ENCODE measurements at regions not wholly inside any gene's neighbourhood (a gene's known extent, or its start where the extent isn't known, plus 50 kb on each side); places are given as distances from the start of the nearest gene placed in this dataset.

DNA sequence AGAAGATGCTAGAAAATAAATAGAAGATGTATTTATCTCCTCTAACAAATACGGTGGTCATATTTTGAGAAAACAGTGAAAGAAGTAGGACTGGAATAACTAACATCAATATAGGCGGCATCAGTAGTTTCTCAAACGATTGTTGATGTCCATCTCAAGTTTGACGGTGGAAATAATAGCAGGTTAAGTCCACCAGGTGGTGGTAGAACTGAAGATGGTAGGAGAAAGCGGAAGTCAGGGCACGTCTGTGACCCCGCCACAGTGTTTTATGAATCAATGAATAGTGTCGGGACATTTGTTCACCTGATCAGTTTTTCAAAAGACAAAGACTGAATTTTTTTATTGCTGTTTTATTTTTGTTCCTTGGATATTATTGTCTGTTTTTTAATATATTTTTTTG lies 706.4 kb upstream of the SLC10A2 start:
- no peak overlapping the region for H2AK9ac ChIP-seq (replicated peaks; ENCODE audit: low read depth, low read length, poor library complexity)
- H3K18ac ChIP-seq (ENCODE audit: low read depth, low read length) = no peak overlapping the region
- H3K36me3 ChIP-seq (ENCODE audit: control insufficient read depth, insufficient read depth, low read length) = no peaks in the 10 kb centered on the region
- H3K27me3 ChIP-seq (ENCODE audit: control insufficient read depth, insufficient read depth, low read length) = no peaks in the 10 kb centered on the region
- WGBS, 2 experiments (ENCODE audit: extremely low coverage in 2 of 2, insufficient read length in 1 of 2) = 61% methylated on average over 2 of the region's 8 CpGs; no CpG with 5 or more reads in 1 of the 2 experiments
- no peak overlapping the region for H2BK120ac ChIP-seq (ENCODE audit: low read depth, low read length)
- no peak for TF ChIP-seq MXI1 (IDR thresholded peaks at IDR 0.05; ENCODE audit: borderline replicate concordance, low read depth, low read length)
- TF ChIP-seq FOS (IDR thresholded peaks at IDR 0.05; ENCODE audit: low read depth, low read length) = no peak
- no peak overlapping the region for H3K23ac ChIP-seq (ENCODE audit: low read depth, low read length)
- no peak overlapping the region for H3K56ac ChIP-seq (ENCODE audit: extremely low read depth, insufficient read depth, low read length)
- H3K9me1 ChIP-seq (ENCODE audit: insufficient read depth, low read length) = no peaks in the 10 kb centered on the region
- CTCF ChIA-PET = no interaction called here
- H3K9ac ChIP-seq (ENCODE audit: low read depth, low read length) = no peak overlapping the region
- no peak overlapping the region for H2BK5ac ChIP-seq (ENCODE audit: low read depth, low read length, poor library complexity, severe bottlenecking)
- no peaks in the 10 kb centered on the region for H3K4me1 ChIP-seq (ENCODE audit: control insufficient read depth, insufficient read depth, low read length)
- no peak overlapping the region for H3K4me2 ChIP-seq (ENCODE audit: low read depth, low read length)
- no peak overlapping the region for H2BK20ac ChIP-seq (ENCODE audit: low read depth, low read length)
- POLR2A ChIA-PET (ENCODE audit: unreplicated experiment) = no interaction called here
- ATAC-seq (ENCODE audit: low read depth) (no peak), DNase-seq (no peak)
- no peak overlapping the region for H2AFZ ChIP-seq (replicated peaks; ENCODE audit: low read length, poor library complexity)
- H3K79me1 ChIP-seq (ENCODE audit: low read depth in 1 of 2, low read length in 2 of 2) = no peaks in the 10 kb centered on the region
- no peak overlapping the region for H2BK15ac ChIP-seq (ENCODE audit: low read depth, low read length)
- H3K4me3 ChIP-seq (ENCODE audit: insufficient read depth, low read depth, low read length) = no peak overlapping the region
- no peaks in the 10 kb centered on the region for H4K20me1 ChIP-seq (ENCODE audit: insufficient read depth, low read length)
- intact Hi-C loops (cut with micrococcal nuclease) = no loop called here
- dilution Hi-C loops (cut with HindIII; ENCODE audit: low sequenced_read_pairs, unreplicated experiment) = no loop called here
- H3K9me3 ChIP-seq (ENCODE audit: control insufficient read depth, insufficient read depth, low read length) = peaks cover 3% of the 10 kb centered on the region; the same call in 1 of the 2 replicates
- no peak overlapping the region for H3K27ac ChIP-seq (ENCODE audit: insufficient read depth, low read length)
- BruUV-seq (replicated peaks) = no TSS peak
- no peak overlapping the region for H3K14ac ChIP-seq (replicated peaks; ENCODE audit: low read depth, low read length)
- no peak overlapping the region for H4K91ac ChIP-seq (ENCODE audit: insufficient read depth, low read depth, low read length)
- H3K4ac ChIP-seq (ENCODE audit: low read depth, low read length) = no peak overlapping the region
- in situ Hi-C loops (cut with MboI; ENCODE audit: low sequenced_read_pairs) = no loop called here
- H4K8ac ChIP-seq (ENCODE audit: low read depth in 2 of 2, low read length in 2 of 2) = no peak overlapping the region
- H4K5ac ChIP-seq (ENCODE audit: low read depth, low read length) = no peak overlapping the region
- no peak overlapping the region for H2AK5ac ChIP-seq (ENCODE audit: low read depth, low read length)

Measured in IMR-90 (cell line).